Activated CD4-positive, alpha-beta T cell treated with anti-CD3 and anti-CD28 coated beads for 24 hours (primary cell): ENCODE measurements at regions not wholly inside any gene's neighbourhood (a gene's known extent, or its start where the extent isn't known, plus 50 kb on each side); places are given as distances from the start of the nearest gene placed in this dataset.
"Not testable (repeated sequence)": the region's sequence is repeated elsewhere in the genome, so short reads cannot be mapped to it uniquely, and the experiment has no call there.

ENCODE experiments used
- DNase-seq, 2 donors: peaks; one replicate each; pipeline ENCODE4 v3.0.0-alpha.2; 2020; ENCODE audit warnings: low read depth in 2 of 2

DNA sequence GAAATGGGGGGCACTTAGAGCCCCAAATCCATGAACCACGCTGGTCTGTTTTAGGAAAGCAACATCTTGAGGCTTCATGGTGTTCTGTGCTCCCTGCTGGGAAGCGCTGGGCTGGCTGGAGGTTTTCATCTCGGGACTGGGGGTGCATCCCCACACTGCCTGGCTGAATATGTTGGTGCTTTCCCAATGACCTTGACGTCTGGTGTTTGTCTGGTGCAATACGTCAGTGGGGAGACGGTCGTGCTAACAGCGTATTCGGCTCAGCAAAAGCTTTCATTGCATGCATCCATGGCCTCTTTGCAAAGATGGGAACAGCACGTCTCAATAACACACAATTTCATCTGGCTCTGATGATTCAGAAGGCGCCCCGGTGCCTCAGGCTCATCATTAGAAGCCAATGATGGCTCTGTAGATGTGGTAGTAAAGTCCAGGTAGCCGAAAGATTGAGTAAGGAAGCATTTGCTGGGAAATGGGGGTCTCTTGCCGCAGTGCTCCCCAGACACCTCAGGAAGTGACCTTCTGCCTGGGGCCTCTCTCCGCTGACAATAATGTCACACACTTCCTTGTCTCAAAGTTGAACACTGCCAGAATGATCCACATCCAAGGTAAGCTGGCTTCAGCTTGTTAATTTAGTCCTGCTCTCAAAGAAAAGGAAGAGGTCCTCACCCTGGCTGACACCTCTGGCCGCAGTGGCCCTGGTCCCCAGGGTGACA lies 97.7 kb downstream of the ING1 start:
- no peak for DNase-seq

DNA sequence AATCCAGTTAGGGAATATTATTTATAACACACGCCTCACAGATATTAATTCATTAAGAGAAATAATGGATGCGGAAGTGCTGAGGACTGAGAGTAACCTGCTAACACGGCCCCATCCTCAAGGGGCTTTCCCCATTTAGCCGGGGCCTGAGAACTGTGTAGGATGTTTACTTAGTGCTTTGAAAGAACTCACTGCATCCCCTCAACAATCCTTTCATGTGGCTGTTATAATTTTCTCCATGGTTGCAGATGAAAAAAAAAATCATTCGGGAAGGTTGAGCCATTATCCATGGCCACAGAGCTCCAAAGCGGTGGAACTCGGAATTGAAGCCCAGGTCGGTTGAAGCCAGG lies 98.2 kb downstream of the ING1 start:
- no peak for DNase-seq

GRCh38 chr13:110812121-110812868 lies 98.8 kb downstream of the ING1 start:
- no peak for DNase-seq

DNA sequence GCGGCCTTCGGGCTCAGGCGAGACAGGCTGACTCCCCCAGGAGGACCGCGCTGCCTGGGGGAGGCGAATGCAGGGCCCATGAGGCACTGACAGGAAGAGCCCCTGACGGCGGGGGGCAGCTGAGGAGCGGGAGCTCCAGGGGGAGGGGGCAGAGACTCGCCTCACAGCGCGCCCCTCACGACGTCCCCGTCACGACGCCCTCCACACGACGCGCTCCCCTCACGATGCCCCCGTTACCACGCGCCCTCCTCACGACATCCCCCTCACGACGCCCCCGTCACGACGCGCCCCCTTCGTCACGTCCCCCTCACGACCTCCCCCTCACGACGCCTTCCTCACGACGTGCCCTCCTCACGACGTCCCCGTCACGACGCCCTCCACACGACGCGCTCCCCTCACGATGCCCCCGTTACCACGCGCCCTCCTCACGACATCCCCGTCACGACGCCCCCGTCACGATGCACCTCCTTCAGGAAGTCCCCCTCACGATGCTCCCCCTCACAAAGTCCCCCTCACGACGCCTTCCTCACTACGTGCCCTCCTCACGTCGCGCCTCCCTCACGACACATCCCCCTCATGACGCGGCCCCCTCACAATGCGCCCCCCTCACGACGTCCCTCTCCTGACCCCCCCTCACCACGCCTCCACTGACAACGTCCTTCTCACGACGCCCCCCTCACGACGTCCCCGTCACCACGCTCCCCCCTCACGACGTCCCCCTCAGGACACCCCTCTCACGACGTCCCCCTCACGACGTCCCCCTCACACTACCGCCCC lies 99.6 kb downstream of the ING1 start:
- no peak for DNase-seq

DNA sequence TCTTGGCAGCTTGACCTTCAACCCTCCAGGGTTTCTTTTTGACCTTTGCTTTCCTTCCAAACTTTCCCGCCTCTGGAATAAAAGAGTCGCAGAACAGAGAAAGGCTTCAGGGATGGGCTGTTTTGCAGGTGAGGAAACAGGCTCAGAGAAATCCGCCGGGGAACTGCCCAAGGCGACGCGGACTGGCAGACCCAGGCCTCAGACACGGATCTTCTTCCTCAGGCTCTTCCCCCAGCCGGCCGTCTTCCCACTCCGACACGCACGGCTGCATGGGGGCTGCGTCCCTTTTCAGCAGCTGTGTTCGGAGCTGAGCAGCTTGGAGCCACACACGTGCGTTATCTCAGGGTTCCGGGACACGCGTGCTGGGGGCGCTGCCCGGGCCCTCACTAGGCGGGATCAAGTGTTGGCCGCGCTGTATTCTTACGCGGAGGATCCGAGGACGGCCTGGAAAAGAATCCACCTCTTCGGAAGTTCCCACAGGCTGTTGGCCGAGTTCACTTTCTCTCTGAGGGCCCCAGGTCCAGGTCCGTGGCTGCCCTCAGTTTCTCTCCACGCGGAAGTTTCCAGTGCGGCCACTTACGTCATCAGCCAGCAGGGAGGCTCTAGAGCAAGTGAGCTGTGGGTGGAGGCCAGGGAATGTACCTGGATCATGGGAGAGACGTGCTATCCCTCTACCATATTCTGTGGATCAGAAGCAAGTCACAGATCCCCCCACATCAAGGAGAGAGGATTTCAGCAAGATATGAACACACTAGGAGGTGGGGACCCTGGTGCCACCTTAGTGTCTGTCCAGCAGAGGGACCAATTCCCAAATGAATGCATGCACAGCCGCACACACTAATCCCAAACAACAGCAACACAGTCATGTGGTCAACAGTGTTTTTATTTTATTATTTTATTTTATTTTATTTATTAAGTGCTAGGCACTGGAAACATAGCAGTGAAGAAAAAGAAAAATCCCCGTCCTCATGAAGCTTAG lies 100.4 kb downstream of the ING1 start:
- DNase-seq = no peak

- DNase-seq = no peak
Measured at GRCh38 chr13:110815471-110816204, 99.2 kb downstream of the ANKRD10 start.

DNA sequence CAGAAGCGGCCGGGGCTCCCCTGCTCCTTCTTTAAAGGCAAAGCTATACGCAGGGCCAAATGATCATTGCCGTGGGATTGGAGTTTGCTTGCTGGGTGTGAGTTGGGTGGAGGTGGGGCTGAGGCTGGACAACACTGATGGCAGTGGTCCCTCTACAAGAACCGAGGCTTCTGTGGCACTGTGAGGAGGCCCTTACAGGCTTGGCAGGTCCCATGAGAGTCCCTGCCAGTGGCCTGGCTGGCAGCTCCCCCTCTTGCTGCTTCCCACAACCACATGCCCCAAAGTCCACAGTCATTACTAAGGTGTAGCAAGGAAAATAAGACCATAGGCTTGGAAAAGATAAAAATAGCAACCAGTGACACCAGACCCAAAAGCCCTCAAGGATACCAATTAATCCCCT lies 98.4 kb downstream of the ANKRD10 start:
- DNase-seq = no peak

DNA sequence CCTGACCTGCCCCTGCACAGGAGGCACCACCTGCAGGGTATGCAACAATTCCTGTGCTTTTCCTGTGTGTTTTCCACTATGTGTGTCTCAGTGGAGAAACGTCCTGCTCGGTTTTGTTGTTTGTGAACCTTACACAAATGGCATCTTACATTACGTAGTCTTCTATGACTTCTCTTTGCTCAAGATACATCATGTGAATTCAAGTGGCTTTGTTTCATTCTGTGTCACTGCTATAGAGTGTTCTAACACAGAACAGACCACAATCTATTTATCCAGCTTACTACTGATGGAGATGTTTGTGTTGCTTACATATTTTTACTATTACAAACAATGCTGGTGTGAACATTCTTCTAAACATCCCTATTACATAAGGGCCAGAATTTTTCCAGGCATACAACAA lies 97.7 kb downstream of the ANKRD10 start:
- no peak for DNase-seq

DNA sequence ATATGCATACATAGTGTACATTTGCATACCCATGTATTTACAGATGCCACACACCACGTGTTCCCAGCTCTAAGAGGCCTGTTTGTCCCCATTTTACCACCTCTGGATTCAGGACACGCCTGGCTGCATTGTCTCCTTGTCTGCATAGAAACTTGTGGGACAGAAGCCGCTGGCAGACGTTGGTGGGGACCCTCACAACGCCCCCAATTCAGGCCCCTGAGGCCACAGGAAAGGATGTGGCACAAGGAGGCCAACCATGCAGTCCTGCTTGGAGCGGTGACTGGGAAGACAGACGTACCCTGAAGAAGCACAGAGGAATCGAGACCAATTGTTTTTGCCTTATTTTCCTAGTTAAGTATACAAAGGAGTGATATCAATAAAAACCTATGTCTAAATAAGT lies 96.1 kb downstream of the ANKRD10 start:
- no peak for DNase-seq

GRCh38 chr13:110819203-110820014 lies 95.5 kb downstream of the ANKRD10 start:
- DNase-seq = peak; percentile 67 to 72

DNA sequence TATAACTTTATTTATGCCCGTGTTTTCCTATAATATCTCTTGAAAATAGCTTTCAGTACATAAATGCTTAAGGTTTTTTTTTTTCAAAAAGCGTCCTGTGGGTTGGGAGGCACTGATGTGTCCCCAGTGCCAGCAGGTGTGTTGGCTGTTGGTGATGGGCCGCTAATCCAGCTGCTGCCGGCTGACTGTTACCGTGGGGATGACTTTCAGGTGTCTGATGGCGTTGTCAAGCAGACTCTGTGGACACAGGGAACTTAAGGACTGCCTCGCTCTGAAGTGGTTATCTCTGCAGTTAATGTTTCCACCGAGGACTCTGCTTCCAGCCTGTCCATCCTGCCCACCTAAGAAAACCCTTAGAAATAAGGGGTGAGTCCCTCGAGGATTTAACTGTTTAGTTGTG lies 94.5 kb downstream of the ANKRD10 start:
- no peak for DNase-seq

GRCh38 chr13:110821837-110822668 lies 92.8 kb downstream of the ANKRD10 start:
- DNase-seq = not testable (repeated sequence)

- no peak for DNase-seq
Measured at GRCh38 chr13:110822669-110822945, 92.3 kb downstream of the ANKRD10 start.

DNA sequence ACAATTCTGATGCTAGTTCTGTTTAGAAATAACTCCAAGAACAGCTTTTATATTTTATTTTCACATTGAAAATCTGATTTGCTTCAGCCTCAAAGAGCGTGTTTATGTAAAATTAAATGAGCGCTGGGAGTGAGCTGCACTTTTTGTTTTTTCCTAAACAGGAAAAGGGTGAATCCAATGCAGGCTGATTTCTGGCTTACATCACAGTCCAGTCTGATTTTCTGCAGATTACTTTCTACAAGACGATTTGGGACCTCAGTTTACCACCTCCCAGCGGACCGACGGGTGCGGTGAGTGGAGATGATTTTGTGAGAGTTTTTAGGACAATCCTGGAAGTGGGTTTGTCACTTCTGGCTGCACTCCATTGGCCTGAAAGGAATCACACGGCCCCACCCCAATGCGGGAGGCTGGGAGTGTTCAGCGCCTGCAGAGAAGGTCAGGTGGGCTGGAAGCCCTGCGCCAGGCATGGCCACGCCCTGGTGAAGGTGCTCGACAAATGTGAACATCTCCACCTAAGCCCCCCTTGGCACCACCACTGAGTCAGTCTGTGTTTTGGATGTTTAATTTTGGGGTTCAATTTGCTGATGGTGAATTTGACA lies 90.1 kb downstream of the ANKRD10 start:
- DNase-seq = no peak

- no peak for DNase-seq
Measured at GRCh38 chr13:110825516-110825915, 89.4 kb downstream of the ANKRD10 start.

DNA sequence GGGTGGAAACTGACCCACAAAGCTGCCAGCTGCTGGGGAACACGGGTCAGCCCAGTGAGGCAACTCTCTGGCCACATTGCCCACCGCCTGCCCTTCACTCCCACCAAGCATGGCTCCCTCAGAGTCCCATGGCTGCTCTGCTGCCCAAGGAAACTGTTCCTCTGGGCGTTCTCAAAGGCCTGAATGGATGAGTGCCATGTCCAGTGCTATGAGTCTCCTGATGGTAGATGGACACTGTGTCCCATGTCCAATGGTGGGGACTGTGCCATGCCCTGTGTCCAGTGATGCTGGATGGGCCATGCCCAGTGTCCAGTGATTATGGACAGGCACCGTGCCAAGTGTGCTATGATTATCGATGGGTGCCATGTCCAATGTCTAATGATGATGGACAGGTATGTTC lies 88.8 kb downstream of the ANKRD10 start:
- no peak for DNase-seq

GRCh38 chr13:110826861-110827672 lies 87.8 kb downstream of the ANKRD10 start:
- no peak for DNase-seq
